ENCODE measurements at regions not wholly inside any gene's neighbourhood (a gene's known extent, or its start where the extent isn't known, plus 50 kb on each side); places are given as distances from the start of the nearest gene placed in this dataset.
A peak's percentile ranks its signal among the peaks of the same experiment; 100 is the strongest.

DNA sequence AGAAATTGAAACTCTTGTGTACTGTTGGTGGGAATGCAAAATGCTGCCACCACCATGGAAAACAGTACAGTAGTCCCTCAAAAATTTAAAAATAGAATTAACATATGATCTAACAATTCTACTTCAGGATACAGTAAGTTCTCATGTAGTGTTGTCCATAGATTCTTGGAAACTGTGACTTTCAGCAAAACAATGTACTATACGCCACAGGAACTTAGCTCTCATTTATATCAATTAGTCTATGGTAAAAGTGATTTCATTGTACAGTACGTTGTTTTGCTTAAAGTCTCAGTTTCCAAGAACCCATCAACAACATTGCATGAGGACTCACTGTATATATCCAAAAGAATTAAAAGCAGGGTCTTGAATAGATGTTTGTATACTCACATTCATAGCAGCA is 233.5 kb upstream of the GAS1 start:
- H3K27ac ChIP-seq (ENCODE audit: insufficient read depth, low read depth, low read length), result no peak overlapping the region
- no peak for DNase-seq (ENCODE audit: low read depth, low spot score)
- no peak overlapping the region for H3K4me3 ChIP-seq (replicated peaks in 1 of 3; ENCODE audit: insufficient read depth in 1 of 3, low read depth in 1 of 3, low read length in 3 of 3)
- H2AFZ ChIP-seq (ENCODE audit: low read depth, low read length), result no peak overlapping the region
- H4K20me1 ChIP-seq (replicated peaks; ENCODE audit: control insufficient read depth, extremely low read depth, insufficient read depth, low read length), result no peaks in the 10 kb centered on the region
- no peaks in the 10 kb centered on the region for H3K4me1 ChIP-seq (ENCODE audit: control insufficient read depth, extremely low read depth, insufficient read depth, low read length)
- no TSS peak for BruUV-seq (replicated peaks)
- FAIRE-seq, result peak; percentile 55
- no peaks in the 10 kb centered on the region for H3K79me2 ChIP-seq (ENCODE audit: control insufficient read depth, insufficient read depth, low read length)
- CTCF ChIA-PET, result no interaction called here
- no peaks in the 10 kb centered on the region for H3K36me3 ChIP-seq (ENCODE audit: control insufficient read depth in 2 of 2, extremely low read depth in 1 of 2, insufficient read depth in 2 of 2, low read length in 2 of 2)
- dilution Hi-C loops (cut with MboI; ENCODE audit: extremely low pct_ligation_motif_present, low sequenced_read_pairs) (no loop called here), intact Hi-C loops (cut with micrococcal nuclease) (no loop called here)
- POLR2A ChIA-PET, result no interaction called here
- H3K27me3 ChIP-seq (ENCODE audit: control insufficient read depth in 2 of 2, insufficient read depth in 2 of 2, low read length in 2 of 2), result no peaks in the 10 kb centered on the region
- no peaks in the 10 kb centered on the region for H3K9me3 ChIP-seq (replicated peaks; ENCODE audit: control insufficient read depth, insufficient read depth, low read length)
- no peaks in the 10 kb centered on the region for H3K9me1 ChIP-seq (replicated peaks; ENCODE audit: control insufficient read depth, extremely low read depth, insufficient read depth, low read length)
- H3K9ac ChIP-seq (replicated peaks; ENCODE audit: extremely low read depth, insufficient read depth, low read length), result no peak overlapping the region
- no peak for TF ChIP-seq MYC (IDR thresholded peaks at IDR 0.05; ENCODE audit: low read depth, low read length)
- TF ChIP-seq CTCF (IDR thresholded peaks at IDR 0.05; ENCODE audit: extremely low read depth in 1 of 2, insufficient read depth in 1 of 2, low read depth in 1 of 2, low read length in 2 of 2), result no peak
- TF ChIP-seq POLR2AphosphoS5 (IDR thresholded peaks at IDR 0.05; ENCODE audit: insufficient read depth, low read depth, low read length), result no peak
- no peak for TF ChIP-seq JUN (IDR thresholded peaks at IDR 0.05; ENCODE audit: borderline replicate concordance, insufficient read depth, insufficient read length, low read depth)
- TF ChIP-seq GATA2 (IDR thresholded peaks at IDR 0.05; ENCODE audit: insufficient read depth, insufficient read length, low read depth, low read length), result no peak
- TF ChIP-seq POLR2A (IDR thresholded peaks at IDR 0.05; ENCODE audit: low read depth, low read length), result no peak
- no peak for TF ChIP-seq FOS (IDR thresholded peaks at IDR 0.05; ENCODE audit: borderline replicate concordance, insufficient read depth, low read length)
- TF ChIP-seq EZH2 (IDR thresholded peaks at IDR 0.05; ENCODE audit: borderline replicate concordance, low read depth, low read length, severe bottlenecking), result no peak
- no peak for TF ChIP-seq MAX (IDR thresholded peaks at IDR 0.05; ENCODE audit: insufficient read depth, insufficient read length)
- no peak overlapping the region for H3K4me2 ChIP-seq (ENCODE audit: insufficient read depth, low read length)

Measured in endothelial cell of umbilical vein (primary cell).